ENCODE measurements at regions not wholly inside any gene's neighbourhood (a gene's known extent, or its start where the extent isn't known, plus 50 kb on each side); places are given as distances from the start of the nearest gene placed in this dataset.

DNA sequence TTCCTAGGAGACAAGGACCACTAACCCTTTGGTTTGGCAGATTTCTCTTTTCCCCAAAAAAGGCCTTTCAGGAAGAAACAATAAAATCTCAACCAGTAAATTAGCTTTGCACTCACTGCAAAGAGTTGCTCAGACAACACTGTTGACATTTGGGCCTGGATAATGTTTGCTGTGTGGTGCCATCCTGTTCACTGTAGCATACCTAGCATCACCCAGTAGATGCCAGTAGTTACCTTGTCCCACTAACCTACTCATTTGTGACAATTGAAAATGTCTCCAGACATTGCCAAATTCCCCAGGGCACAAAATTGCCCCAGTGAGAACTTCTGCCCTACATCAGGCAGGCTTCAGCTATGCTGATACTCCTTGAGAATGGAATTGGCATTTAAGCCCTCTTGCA, 177.0 kb upstream of the ERCC4 start:
- no peak for TF ChIP-seq MXI1 (IDR thresholded peaks at IDR 0.05; ENCODE audit: low read depth, low read length)
- no peak for TF ChIP-seq TAF1 (IDR thresholded peaks at IDR 0.05; ENCODE audit: borderline replicate concordance, low read depth, low read length)
- TF ChIP-seq, protein P1, sequence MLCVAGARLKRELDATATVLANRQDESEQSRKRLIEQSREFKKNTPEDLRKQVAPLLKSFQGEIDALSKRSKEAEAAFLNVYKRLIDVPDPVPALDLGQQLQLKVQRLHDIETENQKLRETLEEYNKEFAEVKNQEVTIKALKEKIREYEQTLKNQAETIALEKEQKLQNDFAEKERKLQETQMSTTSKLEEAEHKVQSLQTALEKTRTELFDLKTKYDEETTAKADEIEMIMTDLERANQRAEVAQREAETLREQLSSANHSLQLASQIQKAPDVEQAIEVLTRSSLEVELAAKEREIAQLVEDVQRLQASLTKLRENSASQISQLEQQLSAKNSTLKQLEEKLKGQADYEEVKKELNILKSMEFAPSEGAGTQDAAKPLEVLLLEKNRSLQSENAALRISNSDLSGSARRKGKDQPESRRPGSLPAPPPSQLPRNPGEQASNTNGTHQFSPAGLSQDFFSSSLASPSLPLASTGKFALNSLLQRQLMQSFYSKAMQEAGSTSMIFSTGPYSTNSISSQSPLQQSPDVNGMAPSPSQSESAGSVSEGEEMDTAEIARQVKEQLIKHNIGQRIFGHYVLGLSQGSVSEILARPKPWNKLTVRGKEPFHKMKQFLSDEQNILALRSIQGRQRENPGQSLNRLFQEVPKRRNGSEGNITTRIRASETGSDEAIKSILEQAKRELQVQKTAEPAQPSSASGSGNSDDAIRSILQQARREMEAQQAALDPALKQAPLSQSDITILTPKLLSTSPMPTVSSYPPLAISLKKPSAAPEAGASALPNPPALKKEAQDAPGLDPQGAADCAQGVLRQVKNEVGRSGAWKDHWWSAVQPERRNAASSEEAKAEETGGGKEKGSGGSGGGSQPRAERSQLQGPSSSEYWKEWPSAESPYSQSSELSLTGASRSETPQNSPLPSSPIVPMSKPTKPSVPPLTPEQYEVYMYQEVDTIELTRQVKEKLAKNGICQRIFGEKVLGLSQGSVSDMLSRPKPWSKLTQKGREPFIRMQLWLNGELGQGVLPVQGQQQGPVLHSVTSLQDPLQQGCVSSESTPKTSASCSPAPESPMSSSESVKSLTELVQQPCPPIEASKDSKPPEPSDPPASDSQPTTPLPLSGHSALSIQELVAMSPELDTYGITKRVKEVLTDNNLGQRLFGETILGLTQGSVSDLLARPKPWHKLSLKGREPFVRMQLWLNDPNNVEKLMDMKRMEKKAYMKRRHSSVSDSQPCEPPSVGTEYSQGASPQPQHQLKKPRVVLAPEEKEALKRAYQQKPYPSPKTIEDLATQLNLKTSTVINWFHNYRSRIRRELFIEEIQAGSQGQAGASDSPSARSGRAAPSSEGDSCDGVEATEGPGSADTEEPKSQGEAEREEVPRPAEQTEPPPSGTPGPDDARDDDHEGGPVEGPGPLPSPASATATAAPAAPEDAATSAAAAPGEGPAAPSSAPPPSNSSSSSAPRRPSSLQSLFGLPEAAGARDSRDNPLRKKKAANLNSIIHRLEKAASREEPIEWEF (IDR thresholded peaks at IDR 0.05; ENCODE audit: insufficient replicate concordance, low read depth, low read length) = no peak
- TF ChIP-seq, protein P2, sequence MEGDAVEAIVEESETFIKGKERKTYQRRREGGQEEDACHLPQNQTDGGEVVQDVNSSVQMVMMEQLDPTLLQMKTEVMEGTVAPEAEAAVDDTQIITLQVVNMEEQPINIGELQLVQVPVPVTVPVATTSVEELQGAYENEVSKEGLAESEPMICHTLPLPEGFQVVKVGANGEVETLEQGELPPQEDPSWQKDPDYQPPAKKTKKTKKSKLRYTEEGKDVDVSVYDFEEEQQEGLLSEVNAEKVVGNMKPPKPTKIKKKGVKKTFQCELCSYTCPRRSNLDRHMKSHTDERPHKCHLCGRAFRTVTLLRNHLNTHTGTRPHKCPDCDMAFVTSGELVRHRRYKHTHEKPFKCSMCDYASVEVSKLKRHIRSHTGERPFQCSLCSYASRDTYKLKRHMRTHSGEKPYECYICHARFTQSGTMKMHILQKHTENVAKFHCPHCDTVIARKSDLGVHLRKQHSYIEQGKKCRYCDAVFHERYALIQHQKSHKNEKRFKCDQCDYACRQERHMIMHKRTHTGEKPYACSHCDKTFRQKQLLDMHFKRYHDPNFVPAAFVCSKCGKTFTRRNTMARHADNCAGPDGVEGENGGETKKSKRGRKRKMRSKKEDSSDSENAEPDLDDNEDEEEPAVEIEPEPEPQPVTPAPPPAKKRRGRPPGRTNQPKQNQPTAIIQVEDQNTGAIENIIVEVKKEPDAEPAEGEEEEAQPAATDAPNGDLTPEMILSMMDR (IDR thresholded peaks at IDR 0.05 in 2 of 3, conservative IDR thresholded peaks at IDR 0.05 in 1 of 3; ENCODE audit: control insufficient read depth in 2 of 3, extremely low read depth in 1 of 3, insufficient read depth in 1 of 3, low read depth in 3 of 3, low read length in 3 of 3) = no peak
- no peak for TF ChIP-seq POLR2AphosphoS5 (IDR thresholded peaks at IDR 0.05; ENCODE audit: low read length)
- TF ChIP-seq SREBF2 (IDR thresholded peaks at IDR 0.05; ENCODE audit: low read length) = no peak
- TF ChIP-seq, protein P3, sequence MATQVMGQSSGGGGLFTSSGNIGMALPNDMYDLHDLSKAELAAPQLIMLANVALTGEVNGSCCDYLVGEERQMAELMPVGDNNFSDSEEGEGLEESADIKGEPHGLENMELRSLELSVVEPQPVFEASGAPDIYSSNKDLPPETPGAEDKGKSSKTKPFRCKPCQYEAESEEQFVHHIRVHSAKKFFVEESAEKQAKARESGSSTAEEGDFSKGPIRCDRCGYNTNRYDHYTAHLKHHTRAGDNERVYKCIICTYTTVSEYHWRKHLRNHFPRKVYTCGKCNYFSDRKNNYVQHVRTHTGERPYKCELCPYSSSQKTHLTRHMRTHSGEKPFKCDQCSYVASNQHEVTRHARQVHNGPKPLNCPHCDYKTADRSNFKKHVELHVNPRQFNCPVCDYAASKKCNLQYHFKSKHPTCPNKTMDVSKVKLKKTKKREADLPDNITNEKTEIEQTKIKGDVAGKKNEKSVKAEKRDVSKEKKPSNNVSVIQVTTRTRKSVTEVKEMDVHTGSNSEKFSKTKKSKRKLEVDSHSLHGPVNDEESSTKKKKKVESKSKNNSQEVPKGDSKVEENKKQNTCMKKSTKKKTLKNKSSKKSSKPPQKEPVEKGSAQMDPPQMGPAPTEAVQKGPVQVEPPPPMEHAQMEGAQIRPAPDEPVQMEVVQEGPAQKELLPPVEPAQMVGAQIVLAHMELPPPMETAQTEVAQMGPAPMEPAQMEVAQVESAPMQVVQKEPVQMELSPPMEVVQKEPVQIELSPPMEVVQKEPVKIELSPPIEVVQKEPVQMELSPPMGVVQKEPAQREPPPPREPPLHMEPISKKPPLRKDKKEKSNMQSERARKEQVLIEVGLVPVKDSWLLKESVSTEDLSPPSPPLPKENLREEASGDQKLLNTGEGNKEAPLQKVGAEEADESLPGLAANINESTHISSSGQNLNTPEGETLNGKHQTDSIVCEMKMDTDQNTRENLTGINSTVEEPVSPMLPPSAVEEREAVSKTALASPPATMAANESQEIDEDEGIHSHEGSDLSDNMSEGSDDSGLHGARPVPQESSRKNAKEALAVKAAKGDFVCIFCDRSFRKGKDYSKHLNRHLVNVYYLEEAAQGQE (IDR thresholded peaks at IDR 0.05; ENCODE audit: low read depth, low read length) = no peak
- TF ChIP-seq CEBPB (IDR thresholded peaks at IDR 0.05; ENCODE audit: borderline replicate concordance in 1 of 2, low read depth in 2 of 2, low read length in 2 of 2) = no peak
- TF ChIP-seq SIN3A (IDR thresholded peaks at IDR 0.05; ENCODE audit: low read depth, low read length) = no peak
- no peak for TF ChIP-seq YBX1 (IDR thresholded peaks at IDR 0.05)
